Esophagus muscularis mucosa (tissue), 4 donors: ENCODE measurements at regions not wholly inside any gene's neighbourhood (a gene's known extent, or its start where the extent isn't known, plus 50 kb on each side); places are given as distances from the start of the nearest gene placed in this dataset.
A peak's percentile ranks its signal among the peaks of the same experiment; 100 is the strongest.

Experiments used
- EP300 ChIP-seq: sonication (generic); formaldehyde crosslinking; IDR thresholded peaks from one replicate; pipeline ENCODE4 v1.6.1; 2017; ENCODE audit warnings: antibody characterized with exemption
- POLR2A ChIP-seq: fragments of 450-650 bp; IDR thresholded peaks from one replicate; pipeline ENCODE4 v1.6.1; 2017; ENCODE audit warnings: antibody characterized with exemption, moderate library complexity, mild to moderate bottlenecking, low read depth
- POLR2AphosphoS5 ChIP-seq, 2 donors: sonication (generic); formaldehyde crosslinking; IDR thresholded peaks; one replicate each; pipeline ENCODE4 v1.6.1; 2017; ENCODE audit warnings: antibody characterized with exemption in 2 of 2
- TF ChIP-seq, protein P1 (sequence below), 3 experiments: fragments of 200-600 bp in 2 of 3; fragments of 450-650 bp in 1 of 3; sonication (generic) in 2 of 3; IDR thresholded peaks; one replicate each; pipeline ENCODE4 v1.5.1; 2017 to 2019; ENCODE audit warnings: antibody characterized with exemption in 3 of 3, mild to moderate bottlenecking in 2 of 3, moderate library complexity in 1 of 3

- TF ChIP-seq, protein P1, sequence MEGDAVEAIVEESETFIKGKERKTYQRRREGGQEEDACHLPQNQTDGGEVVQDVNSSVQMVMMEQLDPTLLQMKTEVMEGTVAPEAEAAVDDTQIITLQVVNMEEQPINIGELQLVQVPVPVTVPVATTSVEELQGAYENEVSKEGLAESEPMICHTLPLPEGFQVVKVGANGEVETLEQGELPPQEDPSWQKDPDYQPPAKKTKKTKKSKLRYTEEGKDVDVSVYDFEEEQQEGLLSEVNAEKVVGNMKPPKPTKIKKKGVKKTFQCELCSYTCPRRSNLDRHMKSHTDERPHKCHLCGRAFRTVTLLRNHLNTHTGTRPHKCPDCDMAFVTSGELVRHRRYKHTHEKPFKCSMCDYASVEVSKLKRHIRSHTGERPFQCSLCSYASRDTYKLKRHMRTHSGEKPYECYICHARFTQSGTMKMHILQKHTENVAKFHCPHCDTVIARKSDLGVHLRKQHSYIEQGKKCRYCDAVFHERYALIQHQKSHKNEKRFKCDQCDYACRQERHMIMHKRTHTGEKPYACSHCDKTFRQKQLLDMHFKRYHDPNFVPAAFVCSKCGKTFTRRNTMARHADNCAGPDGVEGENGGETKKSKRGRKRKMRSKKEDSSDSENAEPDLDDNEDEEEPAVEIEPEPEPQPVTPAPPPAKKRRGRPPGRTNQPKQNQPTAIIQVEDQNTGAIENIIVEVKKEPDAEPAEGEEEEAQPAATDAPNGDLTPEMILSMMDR (IDR thresholded peaks at IDR 0.05), result no peak
- TF ChIP-seq EP300 (no peak), POLR2A (no peak), POLR2AphosphoS5 (IDR thresholded peaks at IDR 0.05) (peak in 1 of 2 donors; percentile 53)
These were observed 180.5 kb downstream of the OGFRL1 start for GRCh38 chr6:71468841-71469700.
